ENCODE measurements at regions not wholly inside any gene's neighbourhood (a gene's known extent, or its start where the extent isn't known, plus 50 kb on each side); places are given as distances from the start of the nearest gene placed in this dataset.

GRCh38 chr3:61444782-61445181 lies 116.6 kb upstream of the PTPRG start:
- Histone ChIP-seq H3K4me3 (no peak overlapping the region), H3K36me3 (no peaks in the 10 kb centered on the region), H3K9me3 (no peaks in the 10 kb centered on the region), H3K4me1 (peaks cover 0 to 7% (median 0%) of the 10 kb centered on the region in 4 donors), H3K27ac (no peak overlapping the region), H3K27me3 (no peaks in the 10 kb centered on the region)
- in situ Hi-C loops (cut with MboI; ENCODE audit: low pct_ligation_motif_present in 1 of 4, low pct_unique_long_range_greater_than_20kb in 1 of 4, low sequenced_read_pairs in 3 of 4) = no loop called here
- intact Hi-C loops (cut with DNase I; ENCODE audit: low total_unique reads) = no loop called here
- 83 to 88% methylated on average over 1 of the region's 1 CpG for WGBS, 2 donors (ENCODE audit: low coverage in 1 of 2)
- DNase-seq = no peak
- TF ChIP-seq, protein P1, sequence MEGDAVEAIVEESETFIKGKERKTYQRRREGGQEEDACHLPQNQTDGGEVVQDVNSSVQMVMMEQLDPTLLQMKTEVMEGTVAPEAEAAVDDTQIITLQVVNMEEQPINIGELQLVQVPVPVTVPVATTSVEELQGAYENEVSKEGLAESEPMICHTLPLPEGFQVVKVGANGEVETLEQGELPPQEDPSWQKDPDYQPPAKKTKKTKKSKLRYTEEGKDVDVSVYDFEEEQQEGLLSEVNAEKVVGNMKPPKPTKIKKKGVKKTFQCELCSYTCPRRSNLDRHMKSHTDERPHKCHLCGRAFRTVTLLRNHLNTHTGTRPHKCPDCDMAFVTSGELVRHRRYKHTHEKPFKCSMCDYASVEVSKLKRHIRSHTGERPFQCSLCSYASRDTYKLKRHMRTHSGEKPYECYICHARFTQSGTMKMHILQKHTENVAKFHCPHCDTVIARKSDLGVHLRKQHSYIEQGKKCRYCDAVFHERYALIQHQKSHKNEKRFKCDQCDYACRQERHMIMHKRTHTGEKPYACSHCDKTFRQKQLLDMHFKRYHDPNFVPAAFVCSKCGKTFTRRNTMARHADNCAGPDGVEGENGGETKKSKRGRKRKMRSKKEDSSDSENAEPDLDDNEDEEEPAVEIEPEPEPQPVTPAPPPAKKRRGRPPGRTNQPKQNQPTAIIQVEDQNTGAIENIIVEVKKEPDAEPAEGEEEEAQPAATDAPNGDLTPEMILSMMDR (IDR thresholded peaks at IDR 0.05) = no peak
- TF ChIP-seq POLR2A (IDR thresholded peaks at IDR 0.05) (no peak), POLR2AphosphoS5 (IDR thresholded peaks at IDR 0.05) (no peak), EP300 (IDR thresholded peaks at IDR 0.05; ENCODE audit: low read depth) (no peak)

GRCh38 chr3:61445924-61446323 lies 115.4 kb upstream of the PTPRG start:
- Histone ChIP-seq H3K4me1 (peaks cover 0 to 12% (median 0%) of the 10 kb centered on the region in 4 donors), H3K36me3 (no peaks in the 10 kb centered on the region), H3K9me3 (no peaks in the 10 kb centered on the region), H3K27ac (no peak overlapping the region), H3K27me3 (no peaks in the 10 kb centered on the region), H3K4me3 (no peak overlapping the region)
- no peak for DNase-seq
- TF ChIP-seq POLR2A (IDR thresholded peaks at IDR 0.05) (no peak), EP300 (IDR thresholded peaks at IDR 0.05; ENCODE audit: low read depth) (no peak), POLR2AphosphoS5 (IDR thresholded peaks at IDR 0.05) (no peak)
- TF ChIP-seq, protein P1 (IDR thresholded peaks at IDR 0.05) = no peak
- in situ Hi-C loops (cut with MboI; ENCODE audit: low pct_ligation_motif_present in 1 of 4, low pct_unique_long_range_greater_than_20kb in 1 of 4, low sequenced_read_pairs in 3 of 4) = no loop called here
- intact Hi-C loops (cut with DNase I; ENCODE audit: low total_unique reads) = no loop called here
- 87 to 88% methylated on average over 6 to 7 of the region's 7 CpGs for WGBS, 2 donors (ENCODE audit: low coverage in 1 of 2)

DNA sequence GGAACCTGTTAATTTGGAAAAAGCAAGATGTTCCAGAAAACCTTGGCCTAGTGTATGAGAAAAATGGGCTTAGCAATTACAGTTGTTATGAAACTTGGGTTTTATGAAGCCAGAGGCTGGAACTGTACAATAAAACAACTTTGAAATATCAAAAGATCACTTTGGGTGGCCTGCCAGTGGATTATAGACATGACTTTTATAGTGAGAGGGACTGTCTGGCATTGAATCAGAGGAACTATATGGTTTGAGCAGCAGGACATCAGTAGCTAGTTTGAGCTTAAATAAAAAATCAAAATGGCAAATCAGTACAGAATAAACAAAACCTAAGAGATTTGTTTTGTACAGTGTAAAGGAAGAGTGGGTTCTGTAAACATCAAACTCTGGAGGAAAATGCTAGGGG lies 115.0 kb upstream of the PTPRG start:
- TF ChIP-seq EP300 (IDR thresholded peaks at IDR 0.05; ENCODE audit: low read depth) = no peak
- TF ChIP-seq, protein P1 (IDR thresholded peaks at IDR 0.05) = no peak
- TF ChIP-seq POLR2AphosphoS5 (IDR thresholded peaks at IDR 0.05) = no peak
- no peak for TF ChIP-seq POLR2A (IDR thresholded peaks at IDR 0.05)
- Histone ChIP-seq H3K9me3 (no peaks in the 10 kb centered on the region), H3K4me3 (no peak overlapping the region), H3K4me1 (peaks cover 0 to 12% (median 0%) of the 10 kb centered on the region in 4 donors), H3K27me3 (no peaks in the 10 kb centered on the region), H3K27ac (no peak overlapping the region), H3K36me3 (no peaks in the 10 kb centered on the region)
- intact Hi-C loops (cut with DNase I; ENCODE audit: low total_unique reads) (no loop called here), in situ Hi-C loops (cut with MboI; ENCODE audit: low pct_ligation_motif_present in 1 of 4, low pct_unique_long_range_greater_than_20kb in 1 of 4, low sequenced_read_pairs in 3 of 4) (no loop called here)
- DNase-seq = no peak

GRCh38 chr3:61448378-61448777 lies 113.0 kb upstream of the PTPRG start:
- TF ChIP-seq POLR2A (IDR thresholded peaks at IDR 0.05) = no peak
- no peak for TF ChIP-seq EP300 (IDR thresholded peaks at IDR 0.05; ENCODE audit: low read depth)
- TF ChIP-seq, protein P1 (IDR thresholded peaks at IDR 0.05) = no peak
- no peak for TF ChIP-seq POLR2AphosphoS5 (IDR thresholded peaks at IDR 0.05)
- WGBS, 2 donors (ENCODE audit: low coverage in 1 of 2) = 44 to 77% methylated on average over 2 of the region's 2 CpGs
- intact Hi-C loops (cut with DNase I; ENCODE audit: low total_unique reads) (no loop called here), in situ Hi-C loops (cut with MboI; ENCODE audit: low pct_ligation_motif_present in 1 of 4, low pct_unique_long_range_greater_than_20kb in 1 of 4, low sequenced_read_pairs in 3 of 4) (no loop called here)
- no peak overlapping the region for H3K27ac ChIP-seq
- H3K36me3 ChIP-seq = no peaks in the 10 kb centered on the region
- H3K27me3 ChIP-seq = no peaks in the 10 kb centered on the region
- H3K9me3 ChIP-seq = no peaks in the 10 kb centered on the region
- H3K4me3 ChIP-seq = no peak overlapping the region
- peaks cover 0 to 12% (median 0%) of the 10 kb centered on the region in 4 donors for H3K4me1 ChIP-seq
- no peak for DNase-seq

Data from transverse colon (tissue), 4 donors.